Choroid plexus epithelial cell (primary cell): ENCODE measurements at regions not wholly inside any gene's neighbourhood (a gene's known extent, or its start where the extent isn't known, plus 50 kb on each side); places are given as distances from the start of the nearest gene placed in this dataset.

Source experiments
- DNase-seq: peaks from one replicate; pipeline ENCODE4 v3.0.0-alpha.2; 2010; ENCODE audit warnings: low read depth
- H3K4me3 ChIP-seq: 2 replicates; pipeline ENCODE4 v1.5.1; 2011; ENCODE audit warnings: low read depth, mild to moderate bottlenecking, control low read depth, low read length, moderate library complexity
- CTCF ChIP-seq: conservative IDR thresholded peaks from 2 replicates; pipeline ENCODE4 v1.5.1; 2011; ENCODE audit warnings: low read depth, mild to moderate bottlenecking, control low read depth, inconsistent platforms, low read length, moderate library complexity

DNA sequence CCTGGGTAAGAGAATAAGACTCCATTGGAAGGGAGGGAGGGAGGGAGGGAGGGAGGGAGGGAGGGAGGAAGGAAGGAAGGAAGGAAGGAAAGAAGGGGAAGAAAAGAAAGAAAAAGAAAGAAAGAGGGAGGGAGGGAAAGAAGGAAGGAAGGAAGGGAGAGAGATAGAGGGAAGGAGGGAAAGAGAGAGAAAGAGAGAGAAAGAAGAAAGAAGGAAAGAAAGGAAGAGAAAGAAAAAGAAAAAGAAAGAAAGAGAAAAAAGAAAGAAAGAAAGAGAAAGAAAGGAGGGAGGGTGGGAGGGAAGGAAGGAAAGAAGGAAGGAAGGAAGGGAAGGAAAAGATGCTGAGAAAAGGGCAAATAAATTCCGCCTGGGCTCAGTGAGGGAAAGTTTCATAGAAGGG, 74.7 kb upstream of the IFNAR2 start:
- no peak for TF ChIP-seq CTCF
- H3K4me3 ChIP-seq: no peak overlapping the region
- DNase-seq: no peak

GRCh38 chr21:33155422-33155821, 74.3 kb upstream of the IFNAR2 start:
- no peak for DNase-seq
- no peak for TF ChIP-seq CTCF
- no peak overlapping the region for H3K4me3 ChIP-seq

GRCh38 chr21:33157303-33157702, 72.4 kb upstream of the IFNAR2 start:
- peak; percentile 13 for DNase-seq
- no peak for TF ChIP-seq CTCF
- H3K4me3 ChIP-seq: no peak overlapping the region

DNA sequence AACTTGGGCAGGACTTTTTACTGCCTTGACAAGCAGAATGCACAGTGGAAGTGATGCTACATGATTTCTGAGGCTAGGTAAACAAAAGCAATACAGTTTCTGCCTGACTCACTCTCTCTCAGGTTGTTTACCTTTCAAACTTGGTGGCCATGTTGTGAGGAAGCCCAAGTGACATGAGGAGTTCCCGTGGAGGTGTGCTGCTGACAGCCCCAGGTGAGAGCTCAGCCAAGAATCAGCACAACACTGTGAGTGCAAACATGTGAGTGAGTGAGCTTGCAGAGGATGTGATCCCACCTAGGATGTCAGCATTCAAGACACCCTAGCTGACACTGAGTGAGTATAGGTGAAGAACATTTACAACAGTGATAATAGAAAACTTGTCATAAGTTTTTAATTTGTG, 71.1 kb upstream of the IFNAR2 start:
- no peak for DNase-seq
- no peak overlapping the region for H3K4me3 ChIP-seq
- TF ChIP-seq CTCF: no peak

DNA sequence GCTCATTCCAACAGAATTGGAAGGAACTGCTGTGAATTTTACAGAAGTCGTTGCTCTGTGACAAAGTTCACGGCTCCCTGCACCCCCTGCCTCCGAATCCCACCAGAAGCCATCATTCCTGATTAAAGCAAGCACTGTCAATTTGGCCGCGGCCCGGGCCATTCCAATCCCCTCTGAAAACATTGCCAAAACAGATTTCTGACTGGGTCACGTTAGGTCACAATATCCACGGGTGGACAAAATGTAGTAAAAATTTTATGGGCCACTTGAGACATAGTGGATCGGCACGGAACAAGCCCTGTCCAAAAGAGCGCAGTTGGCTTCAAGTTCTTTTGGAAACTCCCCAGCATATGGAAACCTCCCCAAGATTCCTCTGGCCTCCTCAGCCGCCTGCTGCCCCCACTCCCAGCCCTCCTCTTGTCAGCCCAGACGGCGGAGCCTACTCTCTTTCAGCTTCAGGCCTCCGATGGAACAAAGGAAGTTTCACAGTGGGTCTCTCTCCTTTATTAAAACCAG, 67.2 kb upstream of the IFNAR2 start:
- H3K4me3 ChIP-seq: no peak overlapping the region
- TF ChIP-seq CTCF: no peak
- no peak for DNase-seq

DNA sequence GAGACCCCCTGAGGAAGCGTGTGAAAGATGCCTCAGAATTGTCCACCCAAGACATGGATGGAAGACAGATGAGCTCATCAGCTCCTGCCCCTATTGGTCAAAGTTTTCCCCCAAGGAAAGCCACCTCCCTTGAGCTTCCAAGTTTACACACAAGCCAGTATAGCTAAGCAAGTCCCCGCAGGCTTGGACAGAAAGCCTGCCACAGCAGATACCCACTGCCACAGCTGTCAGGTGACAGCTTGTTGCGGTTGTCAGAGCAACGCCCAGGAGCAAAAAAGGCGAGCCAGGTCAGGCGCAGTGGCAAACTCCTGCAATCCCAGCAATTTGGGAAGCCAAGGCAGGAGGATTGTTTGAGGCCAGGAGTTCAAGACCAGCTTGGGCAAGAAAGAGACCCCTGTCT, 60.9 kb upstream of the IFNAR2 start:
- no peak overlapping the region for H3K4me3 ChIP-seq
- no peak for DNase-seq
- no peak for TF ChIP-seq CTCF

- H3K4me3 ChIP-seq: no peak overlapping the region
- TF ChIP-seq CTCF: no peak
- DNase-seq: no peak
Observed at GRCh38 chr21:33169359-33169758, 60.4 kb upstream of the IFNAR2 start.
